HEK293 (cell line): ENCODE measurements at regions not wholly inside any gene's neighbourhood (a gene's known extent, or its start where the extent isn't known, plus 50 kb on each side); places are given as distances from the start of the nearest gene placed in this dataset.

Source experiments
- ZNF785 ChIP-seq: fragments of 450-650 bp; formaldehyde crosslinking; IDR thresholded peaks from 2 replicates; pipeline ENCODE4 v1.5.1; 2016; ENCODE audit warnings: missing biosample characterization, missing genetic modification characterization
- TF ChIP-seq, protein P1 (sequence below): fragments of 450-650 bp; formaldehyde crosslinking; conservative IDR thresholded peaks from 2 replicates; pipeline ENCODE4 v1.5.1; 2016; ENCODE audit warnings: low read depth, missing biosample characterization, missing genetic modification characterization

DNA sequence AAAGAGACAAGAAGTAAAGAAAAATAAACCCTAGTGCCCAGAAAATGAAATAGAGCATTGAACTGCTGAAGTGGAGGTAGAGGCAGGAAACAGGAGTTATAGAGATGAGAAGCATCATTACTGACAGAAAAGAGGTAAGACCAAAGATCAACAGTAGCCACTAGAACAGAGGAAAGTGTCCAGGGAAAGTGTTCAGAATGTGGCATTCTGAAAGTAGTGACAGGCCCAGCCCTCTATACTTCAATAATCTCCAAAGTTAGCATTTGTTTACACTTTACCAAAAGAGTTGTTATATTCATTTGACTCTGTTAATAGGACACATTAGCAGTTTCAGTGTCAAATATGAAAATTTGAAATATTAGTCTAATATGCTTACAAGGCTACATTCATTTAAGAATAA, 727.1 kb upstream of the NECTIN3 start:
- no peak for TF ChIP-seq ZNF785
- TF ChIP-seq, protein P1, sequence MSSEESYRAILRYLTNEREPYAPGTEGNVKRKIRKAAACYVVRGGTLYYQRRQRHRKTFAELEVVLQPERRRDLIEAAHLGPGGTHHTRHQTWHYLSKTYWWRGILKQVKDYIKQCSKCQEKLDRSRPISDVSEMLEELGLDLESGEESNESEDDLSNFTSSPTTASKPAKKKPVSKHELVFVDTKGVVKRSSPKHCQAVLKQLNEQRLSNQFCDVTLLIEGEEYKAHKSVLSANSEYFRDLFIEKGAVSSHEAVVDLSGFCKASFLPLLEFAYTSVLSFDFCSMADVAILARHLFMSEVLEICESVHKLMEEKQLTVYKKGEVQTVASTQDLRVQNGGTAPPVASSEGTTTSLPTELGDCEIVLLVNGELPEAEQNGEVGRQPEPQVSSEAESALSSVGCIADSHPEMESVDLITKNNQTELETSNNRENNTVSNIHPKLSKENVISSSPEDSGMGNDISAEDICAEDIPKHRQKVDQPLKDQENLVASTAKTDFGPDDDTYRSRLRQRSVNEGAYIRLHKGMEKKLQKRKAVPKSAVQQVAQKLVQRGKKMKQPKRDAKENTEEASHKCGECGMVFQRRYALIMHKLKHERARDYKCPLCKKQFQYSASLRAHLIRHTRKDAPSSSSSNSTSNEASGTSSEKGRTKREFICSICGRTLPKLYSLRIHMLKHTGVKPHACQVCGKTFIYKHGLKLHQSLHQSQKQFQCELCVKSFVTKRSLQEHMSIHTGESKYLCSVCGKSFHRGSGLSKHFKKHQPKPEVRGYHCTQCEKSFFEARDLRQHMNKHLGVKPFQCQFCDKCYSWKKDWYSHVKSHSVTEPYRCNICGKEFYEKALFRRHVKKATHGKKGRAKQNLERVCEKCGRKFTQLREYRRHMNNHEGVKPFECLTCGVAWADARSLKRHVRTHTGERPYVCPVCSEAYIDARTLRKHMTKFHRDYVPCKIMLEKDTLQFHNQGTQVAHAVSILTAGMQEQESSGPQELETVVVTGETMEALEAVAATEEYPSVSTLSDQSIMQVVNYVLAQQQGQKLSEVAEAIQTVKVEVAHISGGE: no peak
